ENCODE measurements at regions not wholly inside any gene's neighbourhood (a gene's known extent, or its start where the extent isn't known, plus 50 kb on each side); places are given as distances from the start of the nearest gene placed in this dataset.
"Not testable (repeated sequence)": the region's sequence is repeated elsewhere in the genome, so short reads cannot be mapped to it uniquely, and the experiment has no call there.

DNA sequence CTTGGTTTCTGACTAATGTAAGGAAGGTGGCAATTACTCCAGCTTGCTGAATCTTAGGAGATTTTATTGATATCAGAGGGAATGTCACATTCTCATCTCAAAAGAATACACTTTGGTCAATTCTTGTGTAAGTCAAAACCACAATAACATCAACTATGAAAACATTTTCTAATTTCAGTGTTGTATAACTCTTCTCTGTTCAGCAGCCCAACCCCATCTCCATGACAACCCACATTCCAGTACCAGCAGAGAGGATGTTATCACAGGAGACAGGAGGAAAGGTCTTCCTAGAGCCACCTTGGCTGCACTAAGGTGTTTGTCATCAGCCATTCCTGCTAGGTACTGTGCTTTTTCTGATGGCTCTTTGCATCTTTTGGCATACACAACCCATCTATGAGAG, 529.1 kb upstream of the BRINP1 start:
- no peaks in the 10 kb centered on the region for H3K27me3 ChIP-seq
- no peaks in the 10 kb centered on the region for H3K36me3 ChIP-seq
- no peaks in the 10 kb centered on the region for H3K9me3 ChIP-seq
- DNase-seq (ENCODE audit: low spot score) = no peak
- no peak overlapping the region for H3K27ac ChIP-seq
- H3K4me1 ChIP-seq = no peaks in the 10 kb centered on the region
- no peak for TF ChIP-seq CTCF (IDR thresholded peaks at IDR 0.05)
- H3K4me3 ChIP-seq = no peak overlapping the region

GRCh38 chr9:119884438-119884837, 515.2 kb upstream of the BRINP1 start:
- Histone ChIP-seq H3K27me3 (no peaks in the 10 kb centered on the region), H3K4me3 (no peak overlapping the region), H3K36me3 (no peaks in the 10 kb centered on the region), H3K27ac (no peak overlapping the region), H3K9me3 (no peaks in the 10 kb centered on the region), H3K4me1 (no peaks in the 10 kb centered on the region)
- no peak for TF ChIP-seq CTCF (IDR thresholded peaks at IDR 0.05)
- DNase-seq (ENCODE audit: low spot score) = no peak

GRCh38 chr9:119881898-119882297, 512.7 kb upstream of the BRINP1 start:
- DNase-seq (ENCODE audit: low spot score) = no peak
- Histone ChIP-seq H3K36me3 (no peaks in the 10 kb centered on the region), H3K4me1 (no peaks in the 10 kb centered on the region), H3K9me3 (no peaks in the 10 kb centered on the region), H3K4me3 (no peak overlapping the region), H3K27ac (no peak overlapping the region), H3K27me3 (no peaks in the 10 kb centered on the region)
- TF ChIP-seq CTCF (IDR thresholded peaks at IDR 0.05) = no peak

DNA sequence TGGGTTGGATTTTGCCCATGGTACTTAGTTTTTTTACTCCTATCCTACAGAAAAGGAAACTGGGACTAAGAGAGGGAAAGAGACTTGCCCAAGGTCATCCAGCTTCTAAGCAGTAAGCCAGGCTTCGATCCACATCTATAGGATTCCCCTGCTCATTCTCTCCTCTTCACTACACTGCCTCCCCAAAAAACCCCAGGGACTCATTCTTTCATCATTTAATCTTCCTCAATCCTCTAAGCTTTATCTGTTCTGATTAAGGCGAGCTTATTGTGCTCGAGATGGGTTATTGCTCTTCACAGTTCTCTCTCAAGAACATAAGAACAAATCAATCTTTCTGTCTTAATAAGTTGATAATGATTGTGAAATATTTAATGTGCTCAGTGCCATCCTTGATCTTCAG, 511.1 kb upstream of the BRINP1 start:
- H3K27ac ChIP-seq = no peak overlapping the region
- no peak for DNase-seq (ENCODE audit: low spot score)
- H3K9me3 ChIP-seq = no peaks in the 10 kb centered on the region
- H3K27me3 ChIP-seq = no peaks in the 10 kb centered on the region
- no peak for TF ChIP-seq CTCF (IDR thresholded peaks at IDR 0.05)
- H3K36me3 ChIP-seq = no peaks in the 10 kb centered on the region
- no peak overlapping the region for H3K4me3 ChIP-seq
- H3K4me1 ChIP-seq = no peaks in the 10 kb centered on the region

- H3K27ac ChIP-seq = no peak overlapping the region
- H3K36me3 ChIP-seq = no peaks in the 10 kb centered on the region
- no peaks in the 10 kb centered on the region for H3K9me3 ChIP-seq
- H3K4me3 ChIP-seq = no peak overlapping the region
- TF ChIP-seq CTCF (IDR thresholded peaks at IDR 0.05) = no peak
- H3K4me1 ChIP-seq = no peaks in the 10 kb centered on the region
- DNase-seq (ENCODE audit: low spot score) = no peak
- H3K27me3 ChIP-seq = no peaks in the 10 kb centered on the region
Measured at GRCh38 chr9:119877306-119877705, 508.1 kb upstream of the BRINP1 start.

GRCh38 chr9:119873877-119874276, 504.6 kb upstream of the BRINP1 start:
- no peaks in the 10 kb centered on the region for H3K9me3 ChIP-seq
- no peaks in the 10 kb centered on the region for H3K36me3 ChIP-seq
- H3K27ac ChIP-seq = no peak overlapping the region
- no peak for TF ChIP-seq CTCF (IDR thresholded peaks at IDR 0.05)
- H3K27me3 ChIP-seq = no peaks in the 10 kb centered on the region
- no peak for DNase-seq (ENCODE audit: low spot score)
- H3K4me1 ChIP-seq = no peaks in the 10 kb centered on the region
- no peak overlapping the region for H3K4me3 ChIP-seq

- not testable (repeated sequence) for H3K4me3 ChIP-seq; H3K9me3 ChIP-seq; DNase-seq (ENCODE audit: low spot score); H3K27me3 ChIP-seq; H3K27ac ChIP-seq; H3K4me1 ChIP-seq; H3K36me3 ChIP-seq
Measured at GRCh38 chr9:119870251-119870650, 501.0 kb upstream of the BRINP1 start.

Measured in right atrium auricular region (tissue), 2 donors.